GM19397 (cell line): ENCODE measurements at regions not wholly inside any gene's neighbourhood (a gene's known extent, or its start where the extent isn't known, plus 50 kb on each side); places are given as distances from the start of the nearest gene placed in this dataset.

Experiments used
- ATAC-seq: cut with Tn5 transposase; IDR thresholded peaks from one replicate; pipeline ENCODE4 v1.9.1; 2021; ENCODE audit warnings: mild to moderate bottlenecking, moderate library complexity; ENCODE audit not compliant: unreplicated experiment

- no peak for ATAC-seq
Observed at GRCh38 chr2:147560810-147561535, 283.9 kb upstream of the ACVR2A start.

GRCh38 chr2:147559070-147559725, 285.6 kb upstream of the ACVR2A start:
- no peak for ATAC-seq

DNA sequence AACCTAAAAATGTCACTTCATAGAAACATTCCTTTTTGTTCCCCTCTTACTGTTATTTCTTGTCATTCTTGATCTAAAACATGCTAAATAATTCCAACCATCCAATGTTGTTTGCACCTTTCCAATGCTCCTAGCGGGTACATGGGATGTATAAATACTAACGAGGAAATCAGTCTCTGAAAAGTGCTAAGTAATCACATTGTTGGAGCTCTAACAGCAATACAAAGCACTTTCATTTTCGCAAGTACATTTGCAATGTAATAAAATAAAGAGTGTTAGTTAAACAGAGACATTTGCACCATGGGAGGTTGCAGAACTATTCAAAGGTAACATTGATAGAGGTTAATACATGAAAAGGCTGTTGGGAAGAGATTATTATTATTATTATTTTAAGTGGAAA, 286.2 kb upstream of the ACVR2A start:
- no peak for ATAC-seq

GRCh38 chr2:147554521-147555107, 290.2 kb upstream of the ACVR2A start:
- no peak for ATAC-seq

DNA sequence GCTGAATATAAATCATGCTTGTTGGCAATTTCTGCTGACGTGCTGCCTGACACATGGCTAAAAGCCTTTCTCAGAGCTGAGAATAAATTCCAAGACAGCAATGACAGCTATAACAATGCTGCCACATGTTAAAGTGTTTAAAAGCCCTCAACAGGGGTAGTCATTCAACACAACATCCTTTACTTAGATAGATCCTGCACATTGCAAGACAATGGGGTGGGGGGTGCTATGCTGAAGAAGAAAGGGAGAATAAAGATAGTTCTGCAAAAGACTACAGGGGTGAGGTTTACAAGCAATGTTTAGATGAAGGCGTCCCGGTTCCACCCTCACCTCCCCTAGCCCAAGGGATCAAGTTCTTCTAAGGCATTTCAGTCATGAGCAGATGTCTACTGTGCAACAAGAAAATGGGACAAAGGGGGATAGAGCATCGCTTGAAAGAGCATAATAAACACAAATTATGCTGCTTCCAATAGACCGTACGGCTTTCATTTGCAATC, 291.0 kb upstream of the ACVR2A start:
- ATAC-seq = no peak

- ATAC-seq = no peak
Observed at GRCh38 chr2:147550995-147551731, 293.7 kb upstream of the ACVR2A start.

DNA sequence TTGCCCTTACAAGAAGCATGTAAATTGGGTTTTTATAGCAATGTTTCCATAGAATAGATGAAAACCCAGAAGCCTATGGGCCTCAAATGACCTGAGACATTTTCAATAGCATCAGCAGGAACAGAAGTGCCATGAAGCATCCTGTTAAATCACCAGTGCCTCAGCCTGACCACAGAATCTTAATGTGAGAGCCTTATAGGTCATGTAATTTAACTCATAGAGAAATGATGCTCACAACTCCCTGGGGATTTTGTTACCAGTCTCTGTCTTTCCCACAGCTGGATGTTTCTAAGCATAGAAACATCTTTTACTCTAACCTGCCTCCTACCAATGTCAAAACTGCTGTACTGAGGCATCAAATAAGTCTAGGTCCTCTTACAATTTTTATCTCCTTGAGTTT, 295.8 kb upstream of the ACVR2A start:
- ATAC-seq = no peak

- no peak for ATAC-seq
Observed at GRCh38 chr2:147548451-147548850, 296.4 kb upstream of the ACVR2A start.

DNA sequence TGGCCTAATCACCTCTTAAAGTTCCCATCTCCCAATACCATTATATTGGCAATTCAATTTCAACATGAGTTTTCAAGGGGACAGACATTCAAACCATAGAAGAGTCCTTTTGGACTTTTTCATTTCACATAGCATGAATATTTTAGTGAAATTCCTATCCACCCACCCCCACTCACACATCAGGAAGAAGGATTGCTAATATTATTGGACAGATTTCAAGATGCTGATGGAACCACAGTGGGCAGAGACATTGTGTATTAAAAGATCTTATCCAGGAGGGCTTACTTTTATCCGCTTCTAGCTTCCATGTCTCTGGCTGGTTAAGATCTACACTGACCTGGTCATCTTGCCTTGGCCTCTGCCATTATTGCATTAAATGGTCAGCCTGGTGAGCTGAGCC, 297.4 kb upstream of the ACVR2A start:
- ATAC-seq = no peak

DNA sequence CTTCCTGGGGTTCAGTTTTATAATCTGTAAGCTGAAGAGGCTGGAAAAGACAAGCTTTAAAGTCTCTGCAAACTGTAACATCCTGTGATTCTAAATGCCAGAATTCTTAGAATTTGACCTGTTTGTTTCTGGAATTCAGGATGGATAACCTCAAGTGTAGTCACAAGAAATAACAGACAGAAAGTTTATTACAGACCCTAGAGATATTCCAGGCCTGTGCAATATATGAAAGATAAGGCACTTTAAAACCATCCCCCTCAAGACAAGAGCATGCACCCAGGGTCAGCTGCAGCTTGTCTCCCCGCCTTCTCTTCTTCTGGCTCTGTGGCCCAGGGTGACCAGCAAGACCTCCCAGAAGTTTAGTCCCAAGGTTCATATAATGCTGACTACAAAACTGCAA, 298.7 kb upstream of the ACVR2A start:
- ATAC-seq = no peak

- no peak for ATAC-seq
Observed at GRCh38 chr2:147543056-147543455, 301.8 kb upstream of the ACVR2A start.

GRCh38 chr2:147542351-147542750, 302.5 kb upstream of the ACVR2A start:
- no peak for ATAC-seq

DNA sequence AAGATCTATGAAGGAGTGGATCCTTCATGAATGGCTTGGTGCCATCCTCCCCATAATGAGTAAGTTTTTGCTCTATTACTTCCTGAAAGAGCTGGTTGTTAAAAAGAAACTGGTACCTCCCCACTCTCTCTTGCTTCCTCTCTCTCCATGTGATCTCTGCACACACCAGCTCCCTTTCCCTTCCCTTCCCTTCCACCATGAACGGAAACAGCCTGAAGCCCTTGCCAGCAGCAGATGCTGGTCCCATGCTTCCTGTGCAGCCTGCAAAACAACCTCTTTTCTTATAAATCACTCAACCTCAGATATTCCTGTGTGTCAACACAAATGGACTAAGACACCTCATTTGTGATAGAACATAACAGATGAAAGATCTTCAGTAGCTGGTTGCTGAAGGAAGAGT, 303.5 kb upstream of the ACVR2A start:
- no peak for ATAC-seq

DNA sequence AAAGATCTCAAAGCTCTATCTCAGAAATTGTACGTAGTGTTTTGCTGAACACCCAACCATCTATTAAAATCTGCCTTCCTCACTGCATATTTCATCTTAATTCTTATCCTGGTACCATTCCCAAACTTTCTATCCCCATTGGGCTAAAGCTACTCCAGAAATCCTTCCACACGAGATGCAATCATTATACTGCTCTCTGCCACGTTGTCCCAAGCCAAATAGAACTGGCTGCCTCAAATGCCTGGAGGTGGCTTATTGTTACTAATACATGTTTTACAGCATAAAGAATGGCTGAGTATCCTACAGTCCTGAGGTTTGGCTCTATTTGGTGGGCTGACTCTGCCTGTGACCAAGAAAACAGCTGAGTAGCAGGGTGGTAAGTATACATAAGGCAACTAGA, 306.0 kb upstream of the ACVR2A start:
- no peak for ATAC-seq

DNA sequence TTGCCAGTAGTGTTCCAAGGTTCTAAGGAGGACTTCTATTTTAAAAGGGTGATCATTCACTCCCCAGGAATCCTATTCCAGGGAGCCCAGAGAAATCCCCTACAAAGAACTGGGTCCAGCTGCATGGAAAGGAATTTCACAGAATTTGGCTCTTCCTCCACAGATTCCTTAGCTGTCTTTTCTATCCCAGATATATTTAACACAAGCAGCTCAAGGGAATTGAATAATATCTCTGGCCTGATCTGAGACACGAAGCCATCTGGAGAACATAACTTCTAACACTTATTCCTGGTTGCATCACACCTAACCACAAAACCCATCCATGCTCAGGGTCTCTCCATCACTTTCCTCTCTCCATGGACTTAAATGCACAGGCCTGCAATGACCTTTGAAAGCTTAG, 306.7 kb upstream of the ACVR2A start:
- ATAC-seq = no peak

DNA sequence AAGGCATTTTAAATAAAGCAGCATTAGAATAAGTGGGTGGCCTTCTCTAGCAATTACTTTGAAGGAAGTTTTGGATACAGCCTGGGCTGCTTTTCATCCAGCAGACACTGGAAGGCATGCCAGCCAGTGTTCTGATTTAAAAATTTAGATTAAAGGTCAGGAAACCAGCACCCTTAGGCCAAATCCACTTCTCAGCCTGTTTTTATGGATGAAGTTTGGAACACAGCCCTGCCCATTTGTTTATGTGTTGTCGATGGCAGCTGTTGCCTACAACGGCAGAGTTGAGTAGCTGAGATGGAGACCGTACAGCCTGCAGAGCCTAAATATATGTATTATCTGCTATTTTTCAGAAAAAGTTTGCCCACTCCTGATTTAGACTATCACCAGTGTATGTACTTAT, 313.6 kb upstream of the ACVR2A start:
- ATAC-seq = no peak

GRCh38 chr2:147530033-147530432, 314.8 kb upstream of the ACVR2A start:
- ATAC-seq = no peak

DNA sequence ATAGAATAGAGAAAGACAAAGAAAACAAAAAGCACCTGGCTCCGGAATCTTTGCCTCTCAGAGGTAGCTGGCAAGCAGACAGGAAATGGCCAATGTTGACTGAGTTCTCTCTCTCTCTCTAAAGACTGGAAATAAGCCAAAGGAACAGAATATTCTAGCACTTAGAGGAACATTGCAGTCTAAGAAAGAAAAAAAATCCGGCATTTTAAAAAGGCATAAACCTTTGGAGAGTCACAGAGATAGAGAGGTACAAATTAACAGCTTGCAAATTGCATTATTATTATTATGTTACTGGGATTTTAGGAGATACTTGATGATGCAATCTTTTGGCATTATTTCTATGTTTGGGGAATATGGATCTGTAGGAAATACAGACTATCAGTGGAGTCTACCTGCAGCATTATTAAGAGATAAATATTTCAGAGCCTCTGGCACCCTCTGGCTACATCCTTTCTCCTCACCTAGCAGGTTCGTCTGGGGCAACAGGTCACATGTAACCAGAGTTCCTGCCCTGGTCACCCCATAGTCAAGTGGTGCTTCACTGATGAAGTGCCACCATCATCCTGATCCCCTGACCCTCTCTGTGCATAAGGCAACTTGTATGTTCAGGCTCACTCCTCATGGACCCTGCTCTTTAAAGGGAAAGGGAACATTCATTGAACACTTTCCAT, 318.9 kb upstream of the ACVR2A start:
- no peak for ATAC-seq

GRCh38 chr2:147524912-147525311, 319.9 kb upstream of the ACVR2A start:
- ATAC-seq = no peak

DNA sequence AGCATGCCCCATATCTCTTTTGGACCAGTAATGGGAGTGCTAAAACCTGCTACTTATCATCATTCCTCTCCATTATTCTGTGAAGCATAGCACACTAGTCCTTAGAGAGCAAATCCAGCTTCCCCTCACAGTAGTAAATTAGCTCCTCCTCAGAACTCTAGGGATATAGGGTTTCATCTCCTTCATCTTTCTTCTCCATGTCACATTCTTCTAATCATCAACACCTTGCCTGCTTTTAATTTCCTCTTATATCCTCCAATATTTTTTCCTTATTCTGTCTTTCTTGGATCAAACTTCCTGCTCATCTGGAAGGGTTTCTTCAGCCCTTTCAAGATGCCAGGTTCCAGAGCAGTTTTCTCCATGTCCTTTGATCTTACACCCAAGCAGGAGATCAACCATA, 321.4 kb upstream of the ACVR2A start:
- no peak for ATAC-seq

DNA sequence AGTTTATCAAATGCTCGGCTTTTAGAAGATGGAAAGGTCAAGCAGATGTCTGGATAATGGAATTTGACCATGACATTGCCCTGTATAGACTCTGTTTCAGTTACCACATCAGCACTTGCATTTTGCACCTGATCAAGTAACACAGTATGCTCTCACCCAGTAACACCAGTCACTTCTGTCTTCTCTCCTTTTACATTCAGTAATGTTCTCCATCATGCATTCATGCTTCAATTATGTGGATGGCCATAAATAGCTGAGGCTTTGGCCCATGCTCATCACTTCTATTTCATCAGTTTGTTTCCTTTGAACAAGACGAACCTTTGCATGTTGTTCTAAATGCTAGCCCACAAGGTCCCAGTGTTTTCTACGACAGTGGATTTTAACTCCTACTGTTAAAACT, 322.9 kb upstream of the ACVR2A start:
- ATAC-seq = no peak
